ENCODE measurements at regions not wholly inside any gene's neighbourhood (a gene's known extent, or its start where the extent isn't known, plus 50 kb on each side); places are given as distances from the start of the nearest gene placed in this dataset.

- H3K4me3 ChIP-seq (replicated peaks; ENCODE audit: low read depth, low read length), result no peak overlapping the region
- no peak for DNase-seq (ENCODE audit: extremely low read depth, low read depth)
- TF ChIP-seq CTCF (IDR thresholded peaks at IDR 0.05; ENCODE audit: low read depth, low read length, missing control alignments), result no peak
Measured at GRCh38 chr7:25669281-25669781, 441.0 kb upstream of the NPVF start.

GRCh38 chr7:25669961-25670841, 441.9 kb upstream of the NPVF start:
- DNase-seq (ENCODE audit: extremely low read depth, low read depth), result no peak
- no peak for TF ChIP-seq CTCF (IDR thresholded peaks at IDR 0.05; ENCODE audit: low read depth, low read length, missing control alignments)
- H3K4me3 ChIP-seq (replicated peaks; ENCODE audit: low read depth, low read length), result no peak overlapping the region

- no peak for DNase-seq (ENCODE audit: extremely low read depth, low read depth)
- no peak for TF ChIP-seq CTCF (IDR thresholded peaks at IDR 0.05; ENCODE audit: low read depth, low read length, missing control alignments)
- no peak overlapping the region for H3K4me3 ChIP-seq (replicated peaks; ENCODE audit: low read depth, low read length)
Measured at GRCh38 chr7:25671111-25671510, 442.8 kb upstream of the NPVF start.

- no peak for TF ChIP-seq CTCF (IDR thresholded peaks at IDR 0.05; ENCODE audit: low read depth, low read length, missing control alignments)
- no peak for DNase-seq (ENCODE audit: extremely low read depth, low read depth)
- H3K4me3 ChIP-seq (replicated peaks; ENCODE audit: low read depth, low read length), result no peak overlapping the region
Measured at GRCh38 chr7:25672496-25672895, 444.2 kb upstream of the NPVF start.

- no peak overlapping the region for H3K4me3 ChIP-seq (replicated peaks; ENCODE audit: low read depth, low read length)
- no peak for TF ChIP-seq CTCF (IDR thresholded peaks at IDR 0.05; ENCODE audit: low read depth, low read length, missing control alignments)
- no peak for DNase-seq (ENCODE audit: extremely low read depth, low read depth)
Measured at GRCh38 chr7:25675789-25676474, 447.6 kb upstream of the NPVF start.

GRCh38 chr7:25677595-25677994, 449.3 kb upstream of the NPVF start:
- H3K4me3 ChIP-seq (replicated peaks; ENCODE audit: low read depth, low read length), result no peak overlapping the region
- TF ChIP-seq CTCF (IDR thresholded peaks at IDR 0.05; ENCODE audit: low read depth, low read length, missing control alignments), result no peak
- DNase-seq (ENCODE audit: extremely low read depth, low read depth), result no peak
